ENCODE measurements at regions not wholly inside any gene's neighbourhood (a gene's known extent, or its start where the extent isn't known, plus 50 kb on each side); places are given as distances from the start of the nearest gene placed in this dataset.
A peak's percentile ranks its signal among the peaks of the same experiment; 100 is the strongest.
"Not testable (repeated sequence)": the region's sequence is repeated elsewhere in the genome, so short reads cannot be mapped to it uniquely, and the experiment has no call there.

DNA sequence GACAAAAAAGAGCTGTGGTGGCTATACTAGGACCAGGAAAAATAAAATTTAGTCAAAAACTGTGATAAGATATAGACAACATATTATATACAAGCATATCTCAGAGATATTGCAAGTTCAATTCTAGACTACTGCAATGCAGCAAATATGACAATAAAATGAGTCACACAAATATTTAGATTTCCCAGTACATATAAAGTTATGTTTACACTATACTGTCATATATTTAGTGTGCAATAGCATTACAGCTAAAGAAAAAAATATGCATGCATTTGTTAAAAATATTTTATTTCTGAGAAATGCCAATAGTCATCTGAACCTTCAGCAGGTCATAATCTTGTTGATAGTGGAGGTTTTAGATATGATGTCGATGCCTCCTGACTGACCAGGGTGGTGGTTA, 72.1 kb downstream of the AKR1C4 start:
- Mint-ChIP-seq H3K4me1 (peaks cover 11% of the 10 kb centered on the region), H3K36me3 (peaks cover 12% of the 10 kb centered on the region)
- DNase-seq, result no peak

DNA sequence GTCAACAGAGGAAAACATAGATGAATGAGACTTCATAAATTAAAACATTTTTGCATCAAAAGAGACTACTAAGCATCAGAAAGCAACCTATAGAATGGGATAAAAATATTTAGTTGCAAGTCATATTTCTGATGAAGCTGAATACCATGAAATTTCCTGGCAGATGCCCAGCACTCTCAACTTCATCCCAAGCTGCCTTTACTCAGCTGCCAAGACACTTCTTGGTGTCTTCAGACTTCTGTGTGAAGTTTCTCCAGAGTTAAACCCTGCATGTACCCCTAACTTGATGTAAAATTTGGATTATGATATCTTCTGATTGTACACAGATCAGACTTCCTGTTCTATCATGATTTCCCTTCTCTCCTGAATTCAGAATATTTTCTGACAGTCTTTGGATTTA, 73.2 kb downstream of the AKR1C4 start:
- H3K9me3 Mint-ChIP-seq, result peaks cover 4% of the 10 kb centered on the region
- peaks cover 17% of the 10 kb centered on the region for H3K36me3 Mint-ChIP-seq

More for the DNA sequence above, 72.1 kb downstream of the AKR1C4 start:
- ATAC-seq (ENCODE audit: low read depth), result no peak
- POLR2A ChIA-PET, result no interaction called here
- Mint-ChIP-seq H3K9me3 (peaks cover 4% of the 10 kb centered on the region), H3K27me3 (peaks cover 6% of the 10 kb centered on the region), H3K4me3 (no peak overlapping the region), H3K27ac (no peak overlapping the region)

DNA sequence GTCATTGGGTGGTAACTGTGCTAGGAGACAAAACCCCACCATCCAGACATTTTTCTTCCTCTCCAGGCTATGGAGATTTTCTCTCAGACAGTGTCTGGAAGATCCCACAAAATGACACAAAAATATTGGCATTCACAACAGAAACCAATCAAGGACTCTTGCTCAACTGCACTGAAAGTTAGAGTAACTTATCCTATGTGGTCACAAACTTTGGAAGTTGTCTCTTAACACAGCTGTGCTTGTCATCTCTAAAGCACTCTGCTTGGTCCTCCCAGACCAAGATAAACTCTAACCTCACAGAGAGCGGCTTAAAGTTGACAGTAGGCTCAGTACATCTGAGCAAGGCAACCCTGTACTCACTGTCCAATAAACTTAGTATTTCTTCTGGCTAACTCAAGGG, 74.9 kb downstream of the AKR1C4 start:
- H3K4me1 Mint-ChIP-seq, result peaks cover 11% of the 10 kb centered on the region
- H3K27me3 Mint-ChIP-seq, result no peaks in the 10 kb centered on the region
- H3K36me3 Mint-ChIP-seq, result peaks cover 16% of the 10 kb centered on the region
- ATAC-seq (ENCODE audit: low read depth) (no peak), DNase-seq (no peak)
- no peak overlapping the region for H3K4me3 Mint-ChIP-seq
- H3K9me3 Mint-ChIP-seq, result peaks cover 2% of the 10 kb centered on the region
- POLR2A ChIA-PET, result no interaction called here
- H3K27ac Mint-ChIP-seq, result no peak overlapping the region

More for the DNA sequence above, 73.2 kb downstream of the AKR1C4 start:
- no peak overlapping the region for H3K4me3 Mint-ChIP-seq
- POLR2A ChIA-PET, result no interaction called here
- ATAC-seq (ENCODE audit: low read depth) (no peak), DNase-seq (no peak)
- H3K27me3 Mint-ChIP-seq, result peaks cover 2% of the 10 kb centered on the region
- H3K4me1 Mint-ChIP-seq, result peaks cover 11% of the 10 kb centered on the region
- no peak overlapping the region for H3K27ac Mint-ChIP-seq

DNA sequence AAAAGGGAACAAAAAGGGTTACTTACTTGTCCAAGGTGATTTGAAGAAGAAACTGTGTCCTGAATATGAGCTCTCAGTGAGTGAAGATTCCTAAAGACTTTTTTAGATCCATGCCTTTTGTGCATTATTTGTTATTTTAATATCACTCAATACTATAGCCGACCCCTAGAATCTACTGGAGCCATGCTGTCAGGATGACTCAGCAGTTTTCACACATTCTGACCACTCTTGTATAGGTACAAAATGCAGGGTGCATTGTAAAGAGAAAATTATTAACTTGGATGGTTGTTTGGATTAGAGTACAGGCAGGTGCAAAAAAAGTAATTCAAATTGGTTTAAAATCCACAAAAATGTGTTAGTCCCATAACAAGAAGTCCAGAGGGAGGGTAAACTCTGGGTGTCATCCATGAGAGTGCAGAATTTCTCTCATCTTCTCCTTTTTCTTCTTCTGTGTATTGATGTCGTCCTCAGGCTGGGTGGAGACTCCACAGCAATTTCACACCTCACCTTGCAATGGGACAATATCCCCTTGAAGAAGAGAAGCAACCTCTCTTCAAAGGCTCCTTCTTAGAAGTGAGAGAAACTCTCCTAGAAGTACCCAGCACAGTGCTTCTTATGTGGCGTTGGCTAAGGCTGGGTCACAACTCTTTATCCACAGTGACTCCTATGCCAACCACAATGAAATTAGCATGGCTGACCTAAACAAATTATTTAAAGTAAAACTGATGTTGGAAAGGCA, 75.6 kb downstream of the AKR1C4 start:
- peaks cover 11% of the 10 kb centered on the region for H3K4me1 Mint-ChIP-seq
- no peak for DNase-seq
- ATAC-seq (ENCODE audit: low read depth), result peak; percentile 92
- no peaks in the 10 kb centered on the region for H3K9me3 Mint-ChIP-seq
- H3K4me3 Mint-ChIP-seq, result no peak overlapping the region
- H3K27me3 Mint-ChIP-seq, result no peaks in the 10 kb centered on the region
- no peak overlapping the region for H3K27ac Mint-ChIP-seq
- POLR2A ChIA-PET, result no interaction called here
- H3K36me3 Mint-ChIP-seq, result peaks cover 12% of the 10 kb centered on the region

DNA sequence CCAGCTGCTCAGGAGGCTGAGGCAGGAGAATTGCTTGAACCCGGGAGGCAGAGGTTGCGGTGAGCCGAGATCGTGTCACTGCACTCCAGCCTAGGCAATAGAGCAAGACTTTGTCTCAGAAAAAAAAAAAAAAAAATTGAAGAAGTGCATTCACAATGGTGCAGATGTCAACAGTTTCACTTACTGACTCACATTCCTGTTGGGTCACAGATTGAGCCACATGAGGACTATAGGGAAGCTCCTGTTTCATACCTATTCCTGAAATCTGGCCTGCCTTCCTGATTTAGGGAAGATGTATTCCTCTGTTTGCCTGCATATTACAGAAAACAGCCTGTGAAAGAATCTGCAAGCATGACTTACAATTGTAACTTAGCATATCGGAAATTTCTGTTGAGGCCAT, 78.2 kb downstream of the AKR1C4 start:
- POLR2A ChIA-PET, result no interaction called here
- Mint-ChIP-seq H3K4me1 (peaks cover 11% of the 10 kb centered on the region), H3K27ac (no peak overlapping the region), H3K9me3 (no peaks in the 10 kb centered on the region), H3K36me3 (peaks cover 15% of the 10 kb centered on the region), H3K4me3 (no peak overlapping the region), H3K27me3 (peaks cover 8% of the 10 kb centered on the region)
- ATAC-seq (ENCODE audit: low read depth) (no peak), DNase-seq (no peak)

DNA sequence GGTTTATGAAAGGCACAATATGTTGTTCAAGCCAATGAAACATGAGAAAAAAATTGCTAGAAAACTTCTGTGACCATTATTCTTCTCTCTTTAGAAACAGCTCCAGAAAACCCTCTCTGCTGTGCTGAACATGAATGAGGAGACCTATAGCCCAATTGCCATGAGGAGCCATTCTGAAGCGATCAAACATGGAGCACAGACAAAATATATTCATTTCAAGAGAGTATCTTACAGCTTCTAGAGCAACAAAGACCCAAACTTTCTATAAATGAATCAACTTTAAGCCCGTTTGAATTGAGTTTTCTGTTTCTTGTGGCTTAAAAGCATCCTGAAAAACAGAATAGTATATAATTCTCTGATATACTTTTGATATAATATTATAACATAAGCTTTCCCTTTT, 83.4 kb upstream of the UCN3 start:
- Mint-ChIP-seq H3K27ac (no peak overlapping the region), H3K36me3 (peaks cover 9% of the 10 kb centered on the region), H3K27me3 (peaks cover 14% of the 10 kb centered on the region), H3K4me1 (peaks cover 20% of the 10 kb centered on the region), H3K4me3 (no peak overlapping the region), H3K9me3 (no peaks in the 10 kb centered on the region)
- POLR2A ChIA-PET, result no interaction called here
- ATAC-seq (ENCODE audit: low read depth), result no peak
- no peak for DNase-seq

DNA sequence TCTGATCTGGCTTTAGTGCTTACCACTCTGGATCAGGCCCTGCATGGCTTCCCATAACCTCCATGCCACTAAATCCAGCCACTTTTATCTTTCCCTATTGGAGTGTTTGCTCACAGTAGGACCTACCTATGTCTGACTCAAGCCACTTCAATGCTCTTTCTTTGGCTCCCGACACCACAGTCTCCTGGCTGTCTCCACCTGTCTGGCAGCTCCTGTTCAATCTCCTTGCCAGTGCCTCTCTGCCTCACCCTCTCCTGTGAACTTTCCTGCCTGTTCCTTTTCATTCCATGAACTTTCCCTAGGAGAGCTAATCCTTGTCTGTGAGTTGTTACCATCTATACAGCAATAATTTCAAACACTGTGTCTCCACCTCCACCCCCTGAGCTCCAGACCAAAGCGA, 82.6 kb upstream of the UCN3 start:
- POLR2A ChIA-PET, result no interaction called here
- H3K4me3 Mint-ChIP-seq, result no peak overlapping the region
- ATAC-seq (ENCODE audit: low read depth), result no peak

DNA sequence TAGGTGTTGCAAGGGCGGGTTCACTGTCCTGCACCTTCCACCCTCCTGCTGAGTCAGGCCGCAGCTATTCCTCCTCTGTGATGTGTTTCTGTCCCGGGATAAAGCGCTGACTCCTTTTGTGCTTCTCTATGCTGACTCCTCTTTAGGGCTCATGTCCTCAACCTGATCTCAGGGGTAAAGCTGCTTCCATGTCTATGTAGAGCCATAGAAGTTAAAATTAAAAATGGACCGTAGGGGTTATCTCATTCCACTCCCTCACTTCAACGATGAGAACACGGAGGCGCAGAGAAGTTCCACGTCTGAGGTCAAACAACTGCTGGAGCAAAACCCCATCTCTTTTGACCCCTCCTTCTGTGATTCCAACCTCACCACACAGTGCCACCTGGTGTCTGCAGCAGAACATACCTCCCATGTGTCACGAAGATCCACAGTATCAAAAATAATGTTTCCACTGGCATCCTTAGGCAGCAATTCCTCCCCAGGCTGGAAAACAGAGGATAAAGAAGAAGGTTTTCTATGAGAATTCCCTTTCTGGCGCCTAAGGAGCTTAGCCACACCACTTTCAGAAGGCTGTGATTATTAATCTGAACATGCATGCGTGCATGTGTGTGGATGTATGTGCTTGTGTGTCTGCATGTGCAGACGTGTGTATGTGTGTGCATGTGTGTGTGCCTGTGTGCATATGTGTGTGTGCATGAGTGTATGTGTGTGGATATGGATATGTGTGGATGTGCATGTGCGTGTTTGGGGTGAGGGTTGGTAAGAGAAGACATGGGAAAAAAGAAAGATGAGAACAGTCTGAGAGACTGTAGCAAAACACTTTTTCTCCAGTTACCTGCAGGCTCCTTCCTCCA, 81.2 kb upstream of the UCN3 start:
- peaks cover 22% of the 10 kb centered on the region for H3K4me1 Mint-ChIP-seq
- H3K9me3 Mint-ChIP-seq, result no peaks in the 10 kb centered on the region
- peaks cover 14% of the 10 kb centered on the region for H3K27me3 Mint-ChIP-seq
- ATAC-seq (ENCODE audit: low read depth) (peak; percentile 74), DNase-seq (no peak)
- peak overlapping the region; percentile 38 for H3K4me3 Mint-ChIP-seq
- H3K36me3 Mint-ChIP-seq, result peaks cover 9% of the 10 kb centered on the region
- POLR2A ChIA-PET, result interaction anchor here (1.2 kb wide), 1 partner anchor 10 kb away, joined by 5 read pairs; no protein-coding TSS in a partner anchor
- peak overlapping the region; percentile 78 for H3K27ac Mint-ChIP-seq

More for the DNA sequence above, 82.6 kb upstream of the UCN3 start:
- DNase-seq, result no peak
- Mint-ChIP-seq H3K27me3 (peaks cover 14% of the 10 kb centered on the region), H3K4me1 (peaks cover 22% of the 10 kb centered on the region), H3K36me3 (peaks cover 9% of the 10 kb centered on the region), H3K9me3 (no peaks in the 10 kb centered on the region), H3K27ac (no peak overlapping the region)

DNA sequence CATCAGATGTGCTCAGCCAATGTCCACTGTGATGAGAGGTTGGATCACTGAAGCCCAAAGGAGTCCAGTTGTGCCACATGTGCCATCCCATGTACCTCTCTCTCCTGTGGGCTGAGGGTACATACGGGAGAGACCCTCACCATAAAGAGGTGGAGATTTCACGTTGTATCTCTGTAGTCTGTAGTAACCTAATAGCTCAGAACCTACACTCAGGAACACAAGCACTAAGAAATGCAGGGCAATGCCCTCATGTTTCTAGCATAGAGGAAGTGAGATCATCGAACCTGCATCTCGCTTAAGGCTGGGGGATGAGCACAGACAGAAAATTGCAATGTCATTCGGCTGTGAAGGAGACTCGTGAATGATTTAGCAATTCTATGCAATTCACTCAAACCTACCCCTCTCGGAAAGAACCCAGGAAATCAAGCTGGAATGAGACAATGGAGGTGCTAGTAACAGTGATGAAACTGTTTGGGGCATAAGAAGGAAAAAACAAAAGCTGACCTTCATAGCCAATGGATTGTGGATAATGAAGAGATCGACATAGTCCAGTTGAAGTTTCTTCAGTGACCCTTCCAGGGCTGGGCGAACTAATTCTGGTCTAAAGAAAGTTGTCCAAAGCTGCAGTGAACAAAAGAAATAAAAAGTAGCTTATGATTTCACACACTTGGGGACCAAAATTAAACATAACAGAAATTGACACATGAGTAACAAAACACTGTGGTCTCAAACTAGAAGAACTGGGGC, 80.3 kb upstream of the UCN3 start:
- POLR2A ChIA-PET, result interaction anchor here (0.6 to 1.2 kb wide), 3 partner anchors 9 to 33 kb away, joined by 3 to 5 read pairs (median 4); no protein-coding TSS in a partner anchor
- H3K4me3 Mint-ChIP-seq, result peak overlapping the region; percentile 38
- peak overlapping the region; percentile 78 for H3K27ac Mint-ChIP-seq
- peaks cover 3% of the 10 kb centered on the region for H3K9me3 Mint-ChIP-seq
- peaks cover 22% of the 10 kb centered on the region for H3K4me1 Mint-ChIP-seq
- peaks cover 9% of the 10 kb centered on the region for H3K27me3 Mint-ChIP-seq
- no peak for DNase-seq
- peaks cover 9% of the 10 kb centered on the region for H3K36me3 Mint-ChIP-seq
- peak; percentile 89 for ATAC-seq (ENCODE audit: low read depth)

DNA sequence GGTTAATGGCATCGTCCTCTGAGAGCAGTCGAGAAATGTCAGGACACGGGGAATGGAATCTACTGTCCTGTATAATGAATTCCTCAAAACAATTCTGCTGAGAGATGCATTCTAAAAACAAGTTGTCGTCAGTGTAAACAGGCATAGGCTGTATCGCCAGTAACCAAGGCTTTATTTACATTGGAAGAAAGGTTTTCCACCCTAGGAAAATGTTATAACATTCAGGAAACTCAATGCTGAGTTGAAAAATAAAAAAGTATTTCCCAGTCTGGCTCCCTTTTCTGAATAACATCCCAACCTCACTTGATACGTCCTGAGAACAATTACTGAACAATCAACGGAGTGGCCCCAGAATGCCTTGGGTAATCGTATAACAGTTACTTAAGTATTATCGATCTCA, 79.6 kb upstream of the UCN3 start:
- peaks cover 22% of the 10 kb centered on the region for H3K4me1 Mint-ChIP-seq
- no peak for ATAC-seq (ENCODE audit: low read depth)
- no peak for DNase-seq
- POLR2A ChIA-PET, result interaction anchor here (1.2 kb wide), 1 partner anchor 9 kb away, joined by 5 read pairs; no protein-coding TSS in a partner anchor
- peak overlapping the region; percentile 78 for H3K27ac Mint-ChIP-seq
- peaks cover 3% of the 10 kb centered on the region for H3K9me3 Mint-ChIP-seq
- peaks cover 4% of the 10 kb centered on the region for H3K27me3 Mint-ChIP-seq
- peaks cover 9% of the 10 kb centered on the region for H3K36me3 Mint-ChIP-seq
- H3K4me3 Mint-ChIP-seq, result no peak overlapping the region

DNA sequence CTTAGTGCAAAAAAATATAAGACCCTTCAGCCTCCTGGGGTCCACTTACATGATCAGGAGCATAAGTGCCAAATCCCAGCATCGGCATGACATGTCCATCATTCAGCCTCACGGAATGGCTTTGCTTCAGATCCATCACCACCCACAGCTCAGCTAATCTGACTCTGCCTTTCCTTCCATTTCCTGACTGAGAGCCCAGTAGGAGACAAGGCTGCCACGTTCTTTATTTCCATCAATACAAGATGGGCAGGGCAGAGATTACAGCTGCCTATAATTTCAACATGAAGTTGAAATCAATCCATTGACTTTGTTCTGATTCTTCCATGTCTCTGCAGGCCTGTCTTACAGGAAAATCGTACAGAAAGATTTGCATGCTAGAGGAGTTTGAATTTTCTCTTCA, 76.4 kb upstream of the UCN3 start:
- peaks cover 40% of the 10 kb centered on the region for H3K4me1 Mint-ChIP-seq
- no peak overlapping the region for H3K27ac Mint-ChIP-seq

DNA sequence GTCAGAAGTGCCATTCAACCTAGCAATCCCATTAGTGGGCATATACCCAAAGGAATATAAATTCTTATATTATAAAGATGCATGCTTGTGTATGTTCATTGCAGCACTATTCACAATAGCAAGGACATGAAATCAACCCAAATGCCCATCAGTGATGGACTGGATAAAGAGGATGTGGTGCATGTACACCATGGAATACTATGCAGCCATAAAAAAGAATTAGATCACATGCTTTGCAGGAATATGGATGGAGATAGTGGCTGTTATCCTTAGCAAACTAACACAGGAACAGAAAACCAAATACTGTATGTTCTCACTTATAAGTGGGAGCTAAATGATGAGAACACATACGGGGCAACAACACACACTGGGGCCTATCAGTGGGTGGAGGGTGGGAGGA, 75.5 kb upstream of the UCN3 start:
- DNase-seq, POLR2A ChIA-PET, H3K27ac Mint-ChIP-seq: not testable (repeated sequence)

More for the DNA sequence above, 76.4 kb upstream of the UCN3 start:
- peaks cover 9% of the 10 kb centered on the region for H3K36me3 Mint-ChIP-seq
- POLR2A ChIA-PET, result no interaction called here
- no peak overlapping the region for H3K4me3 Mint-ChIP-seq
- peaks cover 2% of the 10 kb centered on the region for H3K27me3 Mint-ChIP-seq
- ATAC-seq (ENCODE audit: low read depth) (no peak), DNase-seq (no peak)
- peaks cover 5% of the 10 kb centered on the region for H3K9me3 Mint-ChIP-seq

More for the DNA sequence above, 75.5 kb upstream of the UCN3 start:
- H3K4me3 Mint-ChIP-seq; ATAC-seq (ENCODE audit: low read depth); H3K9me3 Mint-ChIP-seq; H3K27me3 Mint-ChIP-seq: not testable (repeated sequence)
- Mint-ChIP-seq H3K36me3 (peaks cover 15% of the 10 kb centered on the region), H3K4me1 (peaks cover 40% of the 10 kb centered on the region)
